Ectodermal cell (in vitro differentiated cells): ENCODE measurements at regions not wholly inside any gene's neighbourhood (a gene's known extent, or its start where the extent isn't known, plus 50 kb on each side); places are given as distances from the start of the nearest gene placed in this dataset.

ENCODE experiments used
- H3K27ac ChIP-seq: 2 replicates; pipeline ENCODE4 v1.7.0; 2013; ENCODE audit warnings: mild to moderate bottlenecking, low read depth, low read length; ENCODE audit not compliant: insufficient read depth, poor library complexity, severe bottlenecking
- H3K27me3 ChIP-seq: 2 replicates; pipeline ENCODE4 v1.7.0; 2013; ENCODE audit warnings: mild to moderate bottlenecking, low read length; ENCODE audit not compliant: insufficient read depth, control insufficient read depth, poor library complexity, severe bottlenecking
- H3K36me3 ChIP-seq: one replicate; pipeline ENCODE4 v1.7.0; 2013; ENCODE audit warnings: low read length; ENCODE audit not compliant: control insufficient read depth, insufficient read depth
- H3K4me1 ChIP-seq: one replicate; pipeline ENCODE4 v1.7.0; 2013; ENCODE audit warnings: low read length; ENCODE audit not compliant: control insufficient read depth, insufficient read depth
- H3K4me3 ChIP-seq: 2 replicates; pipeline ENCODE4 v1.7.0; 2013; ENCODE audit warnings: low read depth, low read length, control low read depth; ENCODE audit not compliant: insufficient read depth
- H3K9me3 ChIP-seq: 2 replicates; pipeline ENCODE4 v1.7.0; 2013; ENCODE audit warnings: mild to moderate bottlenecking, low read length, moderate library complexity; ENCODE audit not compliant: control insufficient read depth
- WGBS, 2 experiments: methylation state at CpG; one replicate each; pipeline ENCODE4 v1.1.7; 2013; ENCODE audit warnings: missing lambda C conversion rate in 2 of 2; 5-methylcytosine and 5-hydroxymethylcytosine counted together

DNA sequence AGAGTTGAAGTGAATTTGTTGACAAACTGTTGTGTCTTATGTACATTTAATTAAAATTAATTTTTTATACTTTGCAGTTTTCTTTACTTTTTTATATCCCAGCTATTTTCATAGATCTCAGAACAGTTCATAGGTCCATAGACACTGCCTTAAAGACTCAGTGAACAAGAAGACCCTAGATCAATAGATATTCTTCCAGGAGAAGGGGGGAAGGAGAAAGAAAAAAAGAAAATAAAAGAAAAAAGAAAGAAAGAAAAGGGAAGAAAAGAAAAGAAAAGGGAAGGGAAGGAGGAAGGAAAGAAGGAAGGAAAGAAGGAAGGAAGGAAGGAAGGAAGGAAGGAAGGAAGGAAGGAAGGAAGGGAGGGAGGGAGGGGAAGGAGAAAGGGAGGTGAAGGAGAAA, 130.8 kb downstream of the MAFB start:
- no peaks in the 10 kb centered on the region for H3K4me1 ChIP-seq
- no peaks in the 10 kb centered on the region for H3K9me3 ChIP-seq
- H3K27ac ChIP-seq: no peak overlapping the region
- no peak overlapping the region for H3K4me3 ChIP-seq
- no peaks in the 10 kb centered on the region for H3K27me3 ChIP-seq
- H3K36me3 ChIP-seq: no peaks in the 10 kb centered on the region

DNA sequence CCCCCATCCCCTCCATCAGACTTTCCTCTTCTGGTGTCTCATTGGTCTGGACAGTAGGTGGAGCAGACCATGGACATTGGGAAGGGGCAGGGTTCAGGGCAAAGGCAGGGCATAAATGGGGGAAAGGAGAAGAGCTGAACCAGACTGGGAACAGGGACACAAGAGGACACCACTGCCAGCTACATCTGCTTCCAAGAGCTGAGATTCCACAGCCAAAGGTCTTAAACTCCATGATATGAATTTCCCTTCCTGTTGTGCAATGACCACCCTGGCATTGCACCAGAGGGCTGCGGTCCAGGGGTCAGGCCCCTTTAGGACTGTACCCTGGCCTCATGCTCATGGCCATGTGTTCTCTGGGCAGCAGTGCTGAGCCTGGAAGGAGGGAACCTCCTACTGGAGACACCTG, 137.9 kb downstream of the MAFB start:
- no peaks in the 10 kb centered on the region for H3K36me3 ChIP-seq
- 96 to 100% methylated on average over 1 of the region's 1 CpG for WGBS, 2 experiments
- H3K27me3 ChIP-seq: no peaks in the 10 kb centered on the region
- no peak overlapping the region for H3K4me3 ChIP-seq
- no peak overlapping the region for H3K27ac ChIP-seq
- no peaks in the 10 kb centered on the region for H3K9me3 ChIP-seq
- no peaks in the 10 kb centered on the region for H3K4me1 ChIP-seq

DNA sequence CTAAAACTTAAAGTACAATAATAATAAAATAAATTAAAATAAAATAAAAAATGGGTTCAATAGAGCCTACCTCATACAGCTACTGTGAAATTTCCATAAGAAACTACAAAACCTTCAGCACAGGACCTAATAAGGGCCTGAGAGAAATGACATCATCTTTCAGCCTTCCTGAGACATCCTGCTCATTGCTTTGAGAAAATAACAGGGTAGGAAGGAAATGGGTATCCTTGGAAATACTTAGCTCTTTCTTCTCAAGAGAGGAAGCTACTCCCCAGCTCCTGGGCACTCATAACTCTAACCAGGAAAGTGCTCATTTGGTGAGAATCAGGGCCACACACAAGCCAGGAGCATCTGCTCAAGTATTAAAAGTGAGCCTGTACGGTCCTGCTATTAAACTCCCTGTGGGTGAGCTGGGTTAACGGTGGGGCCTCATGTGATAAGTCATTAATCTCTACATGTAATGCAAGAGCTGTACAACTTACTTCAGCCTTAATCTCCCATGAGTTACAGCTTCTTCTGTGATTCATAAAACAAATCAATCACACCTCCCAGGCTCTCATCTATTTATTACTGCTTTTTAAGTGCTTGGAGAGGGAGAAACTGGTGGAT, 141.4 kb downstream of the MAFB start:
- 84 to 98% methylated on average over 2 of the region's 2 CpGs for WGBS, 2 experiments
- Histone ChIP-seq H3K27ac (no peak overlapping the region), H3K4me1 (no peaks in the 10 kb centered on the region), H3K9me3 (no peaks in the 10 kb centered on the region), H3K4me3 (no peak overlapping the region), H3K36me3 (no peaks in the 10 kb centered on the region), H3K27me3 (no peaks in the 10 kb centered on the region)

DNA sequence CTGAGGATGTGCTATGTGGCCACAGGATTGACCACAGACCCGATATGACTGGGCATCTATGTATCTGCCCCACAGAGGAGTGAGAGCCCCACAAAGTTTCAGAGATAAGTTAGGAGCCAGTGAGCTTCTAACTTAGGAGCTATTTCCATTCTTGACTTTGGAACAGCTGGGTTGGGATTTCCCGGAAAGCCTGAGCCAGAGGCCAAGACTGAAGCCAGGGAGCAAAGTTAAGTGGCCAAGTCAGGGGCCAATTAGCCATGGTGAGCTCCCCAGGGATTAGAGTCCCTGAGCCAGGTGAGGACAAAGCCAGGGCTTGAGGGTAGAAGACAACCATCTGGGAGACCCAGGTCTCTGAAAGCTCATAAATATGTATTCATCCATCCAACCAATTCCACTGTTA, 143.6 kb downstream of the MAFB start:
- H3K27me3 ChIP-seq: no peaks in the 10 kb centered on the region
- no peaks in the 10 kb centered on the region for H3K36me3 ChIP-seq
- no peaks in the 10 kb centered on the region for H3K9me3 ChIP-seq
- H3K4me3 ChIP-seq: no peak overlapping the region
- H3K27ac ChIP-seq: no peak overlapping the region
- no peaks in the 10 kb centered on the region for H3K4me1 ChIP-seq
- WGBS, 2 experiments: 95% methylated on average over 2 of the region's 2 CpGs

DNA sequence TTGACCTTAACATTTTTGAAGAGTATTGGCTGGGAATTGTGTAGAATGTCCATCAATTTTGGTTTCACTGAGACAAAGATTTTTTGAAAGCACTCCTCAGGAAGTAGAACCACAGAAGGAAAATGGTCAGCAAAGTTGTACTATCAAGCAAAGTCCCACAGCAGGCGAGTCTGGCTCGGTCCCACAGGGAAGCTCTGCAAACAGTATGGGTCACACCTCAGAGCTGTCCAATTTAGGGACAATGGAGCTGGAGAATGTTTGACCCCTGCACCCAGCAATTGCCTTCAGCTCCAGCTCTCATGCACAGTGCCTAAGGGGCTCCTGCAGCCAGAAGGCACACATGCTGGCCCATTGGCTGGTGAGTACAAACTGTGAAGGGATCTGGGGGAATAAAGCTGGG, 147.0 kb downstream of the MAFB start:
- no peaks in the 10 kb centered on the region for H3K27me3 ChIP-seq
- H3K9me3 ChIP-seq: no peaks in the 10 kb centered on the region
- H3K4me1 ChIP-seq: no peaks in the 10 kb centered on the region
- no peak overlapping the region for H3K4me3 ChIP-seq
- no peak overlapping the region for H3K27ac ChIP-seq
- WGBS, 2 experiments: 96 to 97% methylated on average over 2 of the region's 2 CpGs
- H3K36me3 ChIP-seq: no peaks in the 10 kb centered on the region

DNA sequence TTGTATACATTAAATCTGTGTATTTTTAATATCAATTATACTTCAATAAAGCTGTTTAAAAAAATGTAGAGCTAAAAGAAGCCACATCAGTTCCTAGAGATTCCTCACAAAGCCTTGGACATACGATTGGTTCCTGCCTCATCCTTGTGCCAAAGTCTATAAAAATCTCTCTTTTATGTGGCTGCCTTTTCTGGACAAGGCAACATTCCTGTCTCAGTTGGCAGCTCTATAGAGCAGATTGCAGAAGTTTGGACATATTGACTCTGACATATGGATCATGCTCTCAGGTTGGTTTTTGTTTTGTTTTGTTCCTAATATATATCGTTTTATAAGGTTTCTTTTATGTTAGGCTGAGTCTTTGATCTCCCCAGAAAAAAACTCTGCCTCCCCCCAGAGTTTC, 148.9 kb downstream of the MAFB start:
- no peak overlapping the region for H3K4me3 ChIP-seq
- no peaks in the 10 kb centered on the region for H3K4me1 ChIP-seq
- no peak overlapping the region for H3K27ac ChIP-seq
- WGBS, 2 experiments: 83 to 95% methylated on average over 1 to 2 of the region's 2 CpGs
- H3K27me3 ChIP-seq: no peaks in the 10 kb centered on the region
- H3K9me3 ChIP-seq: no peaks in the 10 kb centered on the region
- no peaks in the 10 kb centered on the region for H3K36me3 ChIP-seq

DNA sequence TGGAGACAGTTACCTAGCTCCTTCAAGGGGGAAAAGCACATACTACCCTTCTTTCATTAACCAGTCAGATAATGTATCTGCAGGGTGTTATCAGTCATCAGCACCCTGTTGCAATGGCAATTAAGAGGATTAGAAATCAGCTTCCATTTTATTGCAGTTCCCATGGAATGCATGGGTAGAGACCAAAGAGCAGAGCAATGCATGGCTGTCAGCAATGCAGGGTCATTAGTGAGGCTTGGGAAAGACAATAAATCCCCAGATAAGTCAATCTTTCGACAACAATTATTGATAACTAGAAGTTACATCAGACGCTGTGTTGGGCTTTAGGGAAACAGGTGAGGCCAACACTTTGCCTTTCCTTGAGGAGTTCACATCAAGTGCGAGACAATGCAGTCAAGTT, 150.9 kb downstream of the MAFB start:
- no peaks in the 10 kb centered on the region for H3K4me1 ChIP-seq
- no peak overlapping the region for H3K27ac ChIP-seq
- no peaks in the 10 kb centered on the region for H3K9me3 ChIP-seq
- no peak overlapping the region for H3K4me3 ChIP-seq
- H3K36me3 ChIP-seq: no peaks in the 10 kb centered on the region
- WGBS, 2 experiments: 91 to 94% methylated on average over 3 of the region's 3 CpGs
- no peaks in the 10 kb centered on the region for H3K27me3 ChIP-seq

DNA sequence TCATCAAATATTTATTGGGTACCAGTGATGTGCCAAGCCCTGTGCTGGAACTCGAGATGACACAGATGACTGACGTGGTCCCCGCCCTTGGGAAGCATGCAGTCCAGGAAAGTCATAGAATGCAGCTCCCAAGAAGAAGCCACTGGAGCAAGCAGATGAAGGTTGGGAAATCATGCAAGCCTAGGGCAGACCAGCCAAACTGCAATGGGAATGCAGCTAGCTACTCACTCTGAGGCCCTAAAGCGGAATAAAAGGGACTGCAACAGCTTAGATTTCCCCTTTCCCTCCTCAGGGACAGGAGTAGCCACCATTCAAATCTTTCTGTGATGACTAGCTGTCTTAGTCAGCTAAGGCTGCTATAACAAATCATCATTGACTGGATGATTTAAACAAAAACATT, 152.2 kb downstream of the MAFB start:
- no peaks in the 10 kb centered on the region for H3K27me3 ChIP-seq
- H3K9me3 ChIP-seq: no peaks in the 10 kb centered on the region
- H3K36me3 ChIP-seq: no peaks in the 10 kb centered on the region
- 84% methylated on average over 4 of the region's 4 CpGs for WGBS, 2 experiments
- H3K27ac ChIP-seq: no peak overlapping the region
- no peaks in the 10 kb centered on the region for H3K4me1 ChIP-seq
- H3K4me3 ChIP-seq: no peak overlapping the region

DNA sequence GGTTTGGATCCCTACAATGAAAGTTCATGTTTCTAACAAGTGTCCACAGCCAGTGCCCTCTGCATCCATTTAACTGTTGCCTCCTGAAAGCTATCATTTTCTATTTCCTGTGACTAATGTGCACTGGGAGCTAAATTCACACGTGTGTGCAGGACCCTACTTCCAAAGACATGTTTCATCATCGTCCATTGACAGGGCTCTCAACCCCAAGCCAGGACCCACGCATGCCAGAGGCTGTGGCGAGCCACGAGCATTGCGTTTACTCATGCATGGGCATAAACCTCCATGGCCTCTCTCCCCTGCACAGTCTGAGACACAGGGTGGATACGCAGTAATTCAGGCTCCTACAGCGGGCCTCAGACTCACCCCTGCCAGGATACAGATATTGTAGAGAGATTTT, 153.2 kb downstream of the MAFB start:
- H3K36me3 ChIP-seq: no peaks in the 10 kb centered on the region
- no peaks in the 10 kb centered on the region for H3K27me3 ChIP-seq
- no peak overlapping the region for H3K27ac ChIP-seq
- WGBS, 2 experiments: 92 to 96% methylated on average over 6 to 8 of the region's 8 CpGs
- no peaks in the 10 kb centered on the region for H3K4me1 ChIP-seq
- no peak overlapping the region for H3K4me3 ChIP-seq
- H3K9me3 ChIP-seq: peaks cover 2% of the 10 kb centered on the region

DNA sequence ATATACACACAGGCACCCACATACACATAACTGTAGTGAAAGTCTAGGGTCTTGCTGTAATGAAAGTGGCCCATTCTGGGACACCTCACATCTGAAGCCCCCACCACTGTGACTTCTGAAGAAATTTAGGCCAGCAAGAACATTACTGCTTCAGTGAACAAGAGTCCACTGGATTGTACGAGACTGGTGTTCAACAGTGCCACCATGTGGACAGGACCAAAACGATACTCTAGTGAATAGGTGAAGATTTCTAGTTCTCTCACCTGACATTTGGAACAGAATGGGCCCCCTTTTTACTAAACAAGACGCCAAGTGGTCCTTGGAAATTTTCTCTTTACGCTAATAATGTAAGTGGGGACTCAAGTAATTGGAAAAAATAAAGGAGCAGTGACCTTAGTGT, 156.9 kb downstream of the MAFB start:
- Histone ChIP-seq H3K4me1 (no peaks in the 10 kb centered on the region), H3K36me3 (no peaks in the 10 kb centered on the region), H3K9me3 (peaks cover 2% of the 10 kb centered on the region), H3K4me3 (no peak overlapping the region), H3K27ac (no peak overlapping the region), H3K27me3 (no peaks in the 10 kb centered on the region)
- 79 to 81% methylated on average over 4 of the region's 4 CpGs for WGBS, 2 experiments

DNA sequence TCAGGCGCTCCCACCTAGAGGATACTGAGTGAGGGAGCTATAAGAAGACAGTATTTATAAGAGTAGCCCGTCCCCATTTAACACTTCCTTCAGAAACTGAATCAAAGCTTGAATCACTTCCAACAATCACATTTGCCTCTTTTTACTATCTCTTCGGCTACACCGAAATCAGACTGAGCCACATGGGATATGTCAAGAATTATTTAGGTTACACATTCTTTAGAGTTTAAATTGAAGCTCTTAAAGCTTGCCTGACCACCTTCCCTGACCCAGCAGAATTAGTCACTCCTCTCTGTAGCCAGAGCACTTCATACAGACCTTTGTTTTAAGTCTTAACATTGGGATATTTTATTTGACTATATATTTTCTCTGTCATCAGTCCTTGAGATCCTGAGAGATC, 163.7 kb downstream of the MAFB start:
- Histone ChIP-seq H3K4me3 (no peak overlapping the region), H3K27ac (no peak overlapping the region), H3K9me3 (no peaks in the 10 kb centered on the region), H3K27me3 (no peaks in the 10 kb centered on the region), H3K4me1 (no peaks in the 10 kb centered on the region), H3K36me3 (no peaks in the 10 kb centered on the region)
- 95 to 100% methylated on average over 4 of the region's 4 CpGs for WGBS, 2 experiments
